Ovary (tissue), 7 donors: ENCODE measurements at regions not wholly inside any gene's neighbourhood (a gene's known extent, or its start where the extent isn't known, plus 50 kb on each side); places are given as distances from the start of the nearest gene placed in this dataset. TPM values are rescaled to one million over a fixed set of nuclear protein-coding genes. Genes with fewer than 3 reads are reported as not detected.

Experiments
- DNase-seq, 5 donors: peaks; one replicate each; pipeline ENCODE4 v3.0.0-alpha.2; 2019 to 2020
- H3K27ac ChIP-seq, 2 donors: fragments of 200-600 bp; one replicate each; pipeline versions ENCODE4 v1.5.1 to v1.8.0; 2019 to 2022
- H3K27me3 ChIP-seq: fragments of 200-600 bp; one replicate; pipeline ENCODE4 v1.8.0; 2022
- H3K36me3 ChIP-seq: fragments of 200-600 bp; sonication (generic); one replicate; pipeline ENCODE4 v1.5.1; 2019
- H3K4me1 ChIP-seq: one replicate; pipeline ENCODE4 v1.8.1; 2013; ENCODE audit warnings: mild to moderate bottlenecking, moderate library complexity; ENCODE audit not compliant: insufficient read depth
- H3K4me3 ChIP-seq: fragments of 200-600 bp; sonication (generic); one replicate; pipeline ENCODE4 v1.5.1; 2017
- H3K9me3 ChIP-seq, 2 donors: fragments of 200-600 bp in 1 of 2; sonication (generic) in 1 of 2; one replicate each; pipeline versions ENCODE4 v1.5.1 to v1.8.1; 2013 to 2019; ENCODE audit warnings: mild to moderate bottlenecking in 1 of 2, moderate library complexity in 1 of 2
- EP300 ChIP-seq: sonication (generic); formaldehyde crosslinking; IDR thresholded peaks from one replicate; pipeline ENCODE4 v1.6.1; 2017; ENCODE audit warnings: antibody characterized with exemption
- POLR2A ChIP-seq: fragments of 450-650 bp; IDR thresholded peaks from one replicate; pipeline ENCODE4 v1.6.1; 2017; ENCODE audit warnings: antibody characterized with exemption, mild to moderate bottlenecking, moderate library complexity
- WGBS, 3 donors: extraction: QIAGEN DNeasy Blood & Tissue Kit in 1 of 3; methylation state at CpG; one replicate each; pipeline versions ENCODE4 v1.1.5 to v1.1.7; 2013 to 2017; 5-methylcytosine and 5-hydroxymethylcytosine counted together
- intact Hi-C, 4 donors: fragments of 100-400 bp; cut with DNase I; formaldehyde crosslinking; loops; one replicate each; pipeline versions ENCODE4 v1.11.0 to v1.15.1; 2022 to 2023
- small RNA-seq: library from RNA; depleted of rRNA; stranded (forward); fragments of <200 nt; gene quantifications from one replicate; pipeline ENCODE3, GENCODE V24; 2016
- TF ChIP-seq, protein P1 (sequence below), 3 donors: fragments of 450-650 bp in 2 of 3; fragments of 200-600 bp in 1 of 3; IDR thresholded peaks; one replicate each; pipeline versions ENCODE4 v1.5.1 to v1.8.0; 2016 to 2022; ENCODE audit warnings: antibody characterized with exemption in 3 of 3, mild to moderate bottlenecking in 1 of 3
- donor health status: DM: no; HTN: no; CAD: no; lungs with moderate emphysema.
- donor health status: DM: no; HTN: no; CAD: no.
- donor health status: Bipolar disorder and iron deficiency.
- donor health status: DM: no; HTN: no; CAD: no.
- donor health status: DM: yes; HTN: yes; CAD: no.

- no peaks in the 10 kb centered on the region for H3K9me3 ChIP-seq
- H3K4me3 ChIP-seq: no peak overlapping the region
- TF ChIP-seq POLR2A: no peak
- no peak for TF ChIP-seq EP300
- TF ChIP-seq, protein P1, sequence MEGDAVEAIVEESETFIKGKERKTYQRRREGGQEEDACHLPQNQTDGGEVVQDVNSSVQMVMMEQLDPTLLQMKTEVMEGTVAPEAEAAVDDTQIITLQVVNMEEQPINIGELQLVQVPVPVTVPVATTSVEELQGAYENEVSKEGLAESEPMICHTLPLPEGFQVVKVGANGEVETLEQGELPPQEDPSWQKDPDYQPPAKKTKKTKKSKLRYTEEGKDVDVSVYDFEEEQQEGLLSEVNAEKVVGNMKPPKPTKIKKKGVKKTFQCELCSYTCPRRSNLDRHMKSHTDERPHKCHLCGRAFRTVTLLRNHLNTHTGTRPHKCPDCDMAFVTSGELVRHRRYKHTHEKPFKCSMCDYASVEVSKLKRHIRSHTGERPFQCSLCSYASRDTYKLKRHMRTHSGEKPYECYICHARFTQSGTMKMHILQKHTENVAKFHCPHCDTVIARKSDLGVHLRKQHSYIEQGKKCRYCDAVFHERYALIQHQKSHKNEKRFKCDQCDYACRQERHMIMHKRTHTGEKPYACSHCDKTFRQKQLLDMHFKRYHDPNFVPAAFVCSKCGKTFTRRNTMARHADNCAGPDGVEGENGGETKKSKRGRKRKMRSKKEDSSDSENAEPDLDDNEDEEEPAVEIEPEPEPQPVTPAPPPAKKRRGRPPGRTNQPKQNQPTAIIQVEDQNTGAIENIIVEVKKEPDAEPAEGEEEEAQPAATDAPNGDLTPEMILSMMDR (IDR thresholded peaks at IDR 0.05): no peak
- DNase-seq: no peak
- H3K36me3 ChIP-seq: no peaks in the 10 kb centered on the region
- no peaks in the 10 kb centered on the region for H3K27me3 ChIP-seq
- WGBS, 3 donors: 86 to 88% (median 88%) methylated on average over 8 of the region's 8 CpGs
- no peak overlapping the region for H3K27ac ChIP-seq
- peaks cover 14% of the 10 kb centered on the region for H3K4me1 ChIP-seq
- intact Hi-C loops: no loop called here
Observed at GRCh38 chr5:37889612-37890317, 49.9 kb upstream of the GDNF start.

Small RNAs in the stretch of these regions (small RNA-seq; reads per million reads assigned to genes)
- not detected for gene LINC02110
